A673 (cell line): ENCODE measurements at regions not wholly inside any gene's neighbourhood (a gene's known extent, or its start where the extent isn't known, plus 50 kb on each side); places are given as distances from the start of the nearest gene placed in this dataset.

Experiments
- BruUV-seq: library from RNA; stranded (reverse); fragments of 400-500 nt; replicated peaks from 2 replicates; lab custom pipeline; 2021; lab: Mats Ljungman, UMichigan
- CTCF ChIA-PET: fragments of 300-600 bp; sonication (Branson Sonifier 250); formaldehyde crosslinking; loops from one replicate; lab custom pipeline; 2022; ENCODE audit warnings: antibody characterized with exemption; lab: Charles Lee
- POLR2A ChIA-PET: fragments of 300-600 bp; sonication (Branson Sonifier 250); formaldehyde crosslinking; loops from one replicate; lab custom pipeline; 2022; ENCODE audit warnings: antibody characterized with exemption; ENCODE audit not compliant: low non-redundant PET; lab: Charles Lee
- DNase-seq: peaks from one replicate; pipeline ENCODE4 v3.0.0-alpha.2; 2015; ENCODE audit warnings: low spot score
- H3K27ac ChIP-seq: fragments of 200-600 bp; sonication (generic); 2 replicates; pipeline ENCODE4 v1.5.1; 2016; ENCODE audit warnings: mixed run types, low read depth, mild to moderate bottlenecking, mixed read lengths, antibody characterized with exemption, low read length; ENCODE audit not compliant: poor library complexity, severe bottlenecking
- H3K27me3 ChIP-seq: fragments of 200-600 bp; sonication (generic); replicated peaks from 2 replicates; pipeline ENCODE4 v1.6.1; 2017; ENCODE audit warnings: mixed run types, low read depth, mild to moderate bottlenecking, mixed read lengths, antibody characterized with exemption, low read length; ENCODE audit not compliant: insufficient read depth, poor library complexity
- H3K36me3 ChIP-seq: fragments of 200-600 bp; sonication (generic); 2 replicates; pipeline ENCODE4 v1.6.1; 2016; ENCODE audit warnings: mixed run types, mild to moderate bottlenecking, mixed read lengths, antibody characterized with exemption, low read length; ENCODE audit not compliant: insufficient read depth, poor library complexity, severe bottlenecking
- H3K4me1 ChIP-seq: fragments of 200-600 bp; sonication (generic); 2 replicates; pipeline ENCODE4 v1.6.1; 2017; ENCODE audit warnings: mixed run types, mild to moderate bottlenecking, mixed read lengths, antibody characterized with exemption, low read length; ENCODE audit not compliant: insufficient read depth, poor library complexity, severe bottlenecking
- H3K4me3 ChIP-seq: fragments of 200-600 bp; sonication (generic); 2 replicates; pipeline ENCODE4 v1.5.1; 2016; ENCODE audit warnings: low read depth, mixed run types, mild to moderate bottlenecking, mixed read lengths, low read length; ENCODE audit not compliant: poor library complexity, severe bottlenecking
- H3K9me3 ChIP-seq: fragments of 200-600 bp; sonication (generic); 2 replicates; pipeline ENCODE4 v1.6.1; 2016; ENCODE audit warnings: mixed run types, low read depth, mild to moderate bottlenecking, mixed read lengths, antibody characterized with exemption, low read length; ENCODE audit not compliant: poor library complexity, severe bottlenecking
- CTCF ChIP-seq: fragments of 300-800, 200-600 bp; sonication (generic); conservative IDR thresholded peaks from 2 replicates; pipeline ENCODE4 v1.5.1; 2017; ENCODE audit warnings: low read depth, mild to moderate bottlenecking, antibody characterized with exemption, low read length, moderate library complexity, mixed read lengths
- EZH2 ChIP-seq: fragments of 200-600 bp; sonication (generic); IDR thresholded peaks from 2 replicates; pipeline ENCODE4 v1.6.1; 2017; ENCODE audit warnings: borderline replicate concordance, low read depth, mild to moderate bottlenecking, mixed read lengths, antibody characterized with exemption, low read length; ENCODE audit not compliant: poor library complexity, severe bottlenecking
- intact Hi-C: fragments of 100-400 bp; cut with micrococcal nuclease; formaldehyde crosslinking; loops from one replicate; pipeline ENCODE4 v1.10.0; 2022; ENCODE audit not compliant: unreplicated experiment

- ChIA-PET CTCF (no interaction called here), POLR2A (interaction anchor here (0.6 kb wide), 1 partner anchor 1169 kb away, joined by 5 read pairs; no protein-coding TSS in a partner anchor)
- no TSS peak for BruUV-seq
- intact Hi-C loops, result no loop called here
- Histone ChIP-seq H3K27me3 (no peaks in the 10 kb centered on the region), H3K36me3 (no peaks in the 10 kb centered on the region), H3K4me3 (no peak overlapping the region), H3K27ac (no peak overlapping the region), H3K4me1 (no peaks in the 10 kb centered on the region), H3K9me3 (no peaks in the 10 kb centered on the region)
- TF ChIP-seq CTCF (no peak), EZH2 (no peak)
- peak; percentile 0 for DNase-seq
Measured at GRCh38 chr1:34627465-34628240, 127.2 kb upstream of the GJB5 start.

GRCh38 chr1:34631126-34631525 lies 123.7 kb upstream of the GJB5 start:
- Histone ChIP-seq H3K4me3 (no peak overlapping the region), H3K9me3 (no peaks in the 10 kb centered on the region), H3K36me3 (no peaks in the 10 kb centered on the region), H3K27me3 (no peaks in the 10 kb centered on the region), H3K4me1 (no peaks in the 10 kb centered on the region), H3K27ac (no peak overlapping the region)
- DNase-seq, result no peak
- ChIA-PET CTCF (no interaction called here), POLR2A (no interaction called here)
- intact Hi-C loops, result no loop called here
- no peak for TF ChIP-seq EZH2
- TF ChIP-seq CTCF, result no peak
- BruUV-seq, result no TSS peak

GRCh38 chr1:34639701-34640100 lies 115.1 kb upstream of the GJB5 start:
- ChIA-PET POLR2A (no interaction called here), CTCF (no interaction called here)

More at GRCh38 chr1:34639701-34640100, 115.1 kb upstream of the GJB5 start:
- no TSS peak for BruUV-seq
- DNase-seq, result no peak
- Histone ChIP-seq H3K4me3 (no peak overlapping the region), H3K27me3 (no peaks in the 10 kb centered on the region), H3K27ac (no peak overlapping the region), H3K36me3 (no peaks in the 10 kb centered on the region), H3K9me3 (no peaks in the 10 kb centered on the region), H3K4me1 (no peaks in the 10 kb centered on the region)
- TF ChIP-seq EZH2 (no peak), CTCF (no peak)
- intact Hi-C loops, result no loop called here
